IMR-90 (cell line): ENCODE measurements at regions not wholly inside any gene's neighbourhood (a gene's known extent, or its start where the extent isn't known, plus 50 kb on each side); places are given as distances from the start of the nearest gene placed in this dataset.

Source experiments
- ATAC-seq: fragments of 200-7000 bp; cut with Tn5 transposase; 2 replicates; pipeline ENCODE4 v1.9.1; 2020; ENCODE audit warnings: low read depth, mild to moderate bottlenecking, moderate library complexity
- BruUV-seq: library from RNA; stranded (reverse); fragments of 400-500 nt; replicated peaks from 2 replicates; lab custom pipeline; 2021; lab: Mats Ljungman, UMichigan
- CTCF ChIA-PET: fragments of 300-600 bp; formaldehyde crosslinking; extraction: SDS; loops from one replicate; lab custom pipeline; 2021; ENCODE audit warnings: antibody characterized with exemption; lab: Yijun Ruan, JAX
- POLR2A ChIA-PET: fragments of 300-600 bp; sonication (Branson Sonifier 250); formaldehyde crosslinking; loops from one replicate; lab custom pipeline; 2022; ENCODE audit warnings: antibody characterized with exemption; ENCODE audit not compliant: unreplicated experiment; lab: Charles Lee
- DNase-seq: peaks from one replicate; pipeline ENCODE4 v3.0.0; 2013
- H2AFZ ChIP-seq: replicated peaks from 2 replicates; pipeline ENCODE3; 2013; ENCODE audit warnings: low read length, mild to moderate bottlenecking; ENCODE audit not compliant: poor library complexity
- H2AK5ac ChIP-seq: 2 replicates; pipeline ENCODE4 v1.6.1; 2013; ENCODE audit warnings: low read depth, low read length, inconsistent platforms
- H2AK9ac ChIP-seq: replicated peaks from 2 replicates; pipeline ENCODE3; 2013; ENCODE audit warnings: mild to moderate bottlenecking, low read depth, low read length, moderate library complexity; ENCODE audit not compliant: poor library complexity
- H2BK120ac ChIP-seq: 2 replicates; pipeline ENCODE4 v1.6.1; 2013; ENCODE audit warnings: low read depth, low read length, inconsistent platforms
- H2BK15ac ChIP-seq: 3 replicates; pipeline ENCODE4 v1.6.1; 2013; ENCODE audit warnings: low read depth, low read length, inconsistent platforms
- H2BK20ac ChIP-seq: 2 replicates; pipeline ENCODE4 v1.6.1; 2013; ENCODE audit warnings: low read depth, mild to moderate bottlenecking, inconsistent platforms, low read length, moderate library complexity
- H2BK5ac ChIP-seq: 2 replicates; pipeline ENCODE4 v1.6.1; 2013; ENCODE audit warnings: mild to moderate bottlenecking, low read depth, low read length, inconsistent platforms; ENCODE audit not compliant: poor library complexity, severe bottlenecking
- H3K14ac ChIP-seq: replicated peaks from 2 replicates; pipeline ENCODE4 v1.6.1; 2013; ENCODE audit warnings: low read depth, low read length, inconsistent platforms
- H3K18ac ChIP-seq: 2 replicates; pipeline ENCODE4 v1.6.1; 2013; ENCODE audit warnings: low read depth, low read length, control low read depth
- H3K23ac ChIP-seq: 2 replicates; pipeline ENCODE4 v1.6.1; 2013; ENCODE audit warnings: low read depth, low read length, inconsistent platforms
- H3K27ac ChIP-seq: 2 replicates; pipeline ENCODE4 v1.5.1; 2013; ENCODE audit warnings: mild to moderate bottlenecking, control low read depth, low read length; ENCODE audit not compliant: insufficient read depth
- H3K27me3 ChIP-seq: 2 replicates; pipeline ENCODE4 v1.6.1; 2013; ENCODE audit warnings: low read length; ENCODE audit not compliant: control insufficient read depth, insufficient read depth
- H3K36me3 ChIP-seq: 2 replicates; pipeline ENCODE4 v1.6.1; 2013; ENCODE audit warnings: low read length, mixed read lengths; ENCODE audit not compliant: control insufficient read depth, insufficient read depth
- H3K4ac ChIP-seq: 2 replicates; pipeline ENCODE4 v1.6.1; 2013; ENCODE audit warnings: low read depth, low read length, inconsistent platforms
- H3K4me1 ChIP-seq: 2 replicates; pipeline ENCODE4 v1.6.1; 2013; ENCODE audit warnings: low read length, mixed read lengths; ENCODE audit not compliant: control insufficient read depth, insufficient read depth
- H3K4me2 ChIP-seq: 2 replicates; pipeline ENCODE4 v1.6.1; 2013; ENCODE audit warnings: low read depth, mild to moderate bottlenecking, control low read depth, low read length, moderate library complexity
- H3K4me3 ChIP-seq: 2 replicates; pipeline ENCODE4 v1.5.1; 2013; ENCODE audit warnings: low read depth, mild to moderate bottlenecking, control low read depth, low read length, moderate library complexity; ENCODE audit not compliant: insufficient read depth
- H3K56ac ChIP-seq: 2 replicates; pipeline ENCODE4 v1.6.1; 2013; ENCODE audit warnings: low read length, inconsistent platforms; ENCODE audit not compliant: insufficient read depth; ENCODE audit errors: extremely low read depth
- H3K79me1 ChIP-seq, 2 experiments: 2 replicates each; pipeline ENCODE4 v1.6.1; 2013; ENCODE audit warnings: low read length in 2 of 2, inconsistent platforms in 1 of 2, low read depth in 1 of 2
- H3K9ac ChIP-seq: 2 replicates; pipeline ENCODE4 v1.6.1; 2013; ENCODE audit warnings: low read depth, low read length, control low read depth
- H3K9me1 ChIP-seq: 2 replicates; pipeline ENCODE4 v1.6.1; 2013; ENCODE audit warnings: low read length, inconsistent platforms; ENCODE audit not compliant: insufficient read depth
- H3K9me3 ChIP-seq: 2 replicates; pipeline ENCODE4 v1.6.1; 2013; ENCODE audit warnings: low read length; ENCODE audit not compliant: control insufficient read depth, insufficient read depth
- H4K20me1 ChIP-seq: 2 replicates; pipeline ENCODE4 v1.6.1; 2013; ENCODE audit warnings: low read length, inconsistent platforms; ENCODE audit not compliant: insufficient read depth
- H4K5ac ChIP-seq: 2 replicates; pipeline ENCODE4 v1.6.1; 2013; ENCODE audit warnings: mild to moderate bottlenecking, low read depth, low read length, control low read depth
- H4K8ac ChIP-seq, 2 experiments: 2 replicates each; pipeline ENCODE4 v1.6.1; 2013; ENCODE audit warnings: low read depth in 2 of 2, low read length in 2 of 2, control low read depth in 1 of 2, inconsistent platforms in 1 of 2
- H4K91ac ChIP-seq: 2 replicates; pipeline ENCODE4 v1.6.1; 2013; ENCODE audit warnings: low read depth, low read length, inconsistent platforms; ENCODE audit not compliant: insufficient read depth
- BHLHE40 ChIP-seq: fragments of 150-350 bp; IDR thresholded peaks from 2 replicates; pipeline ENCODE4 v1.6.1; 2016; ENCODE audit warnings: mild to moderate bottlenecking, low read depth, low read length
- CEBPB ChIP-seq: IDR thresholded peaks from 2 replicates; pipeline ENCODE4 v1.6.1; 2012; ENCODE audit warnings: low read depth, low read length, improper control_type of control experiment
- CHD1 ChIP-seq: IDR thresholded peaks from 2 replicates; pipeline ENCODE4 v1.6.1; 2012; ENCODE audit warnings: low read depth, low read length, improper control_type of control experiment
- FOS ChIP-seq: fragments of 150-350 bp; IDR thresholded peaks from 2 replicates; pipeline ENCODE4 v1.6.1; 2016; ENCODE audit warnings: low read depth, low read length
- MAFK ChIP-seq: IDR thresholded peaks from 2 replicates; pipeline ENCODE4 v1.6.1; 2012; ENCODE audit warnings: low read depth, low read length, improper control_type of control experiment
- MAZ ChIP-seq: IDR thresholded peaks from 2 replicates; pipeline ENCODE4 v1.6.1; 2012; ENCODE audit warnings: low read depth, mild to moderate bottlenecking, low read length, improper control_type of control experiment, moderate library complexity, borderline replicate concordance
- MXI1 ChIP-seq: IDR thresholded peaks from 2 replicates; pipeline ENCODE4 v1.6.1; 2012; ENCODE audit warnings: low read depth, mild to moderate bottlenecking, low read length, moderate library complexity, borderline replicate concordance
- RAD21 ChIP-seq: IDR thresholded peaks from 2 replicates; pipeline ENCODE4 v1.6.1; 2012; ENCODE audit warnings: low read length, improper control_type of control experiment
- RFX5 ChIP-seq: IDR thresholded peaks from 2 replicates; pipeline ENCODE4 v1.8.0; 2012; ENCODE audit warnings: low read depth, mild to moderate bottlenecking, low read length, moderate library complexity
- SMC3 ChIP-seq: fragments of 150-350 bp; IDR thresholded peaks from 2 replicates; pipeline ENCODE4 v1.6.1; 2016; ENCODE audit warnings: low read depth, mild to moderate bottlenecking, antibody characterized with exemption, low read length, moderate library complexity
- USF2 ChIP-seq: fragments of 150-350 bp; IDR thresholded peaks from 2 replicates; pipeline ENCODE4 v1.6.1; 2017; ENCODE audit warnings: mild to moderate bottlenecking, antibody characterized with exemption, low read length, low read depth
- WGBS, 2 experiments: methylation state at CpG; one replicate each; pipeline versions ENCODE4 v1.1.5 to v1.1.7; 2013; ENCODE audit warnings: missing lambda C conversion rate in 2 of 2; ENCODE audit not compliant: insufficient read length in 1 of 2; ENCODE audit errors: extremely low coverage in 2 of 2; 5-methylcytosine and 5-hydroxymethylcytosine counted together
- dilution Hi-C: fragments of 300-500 bp; cut with HindIII; formaldehyde crosslinking; loops from one replicate; pipeline ENCODE4 v1.14.3; 2018; ENCODE audit warnings: low sequenced_read_pairs; ENCODE audit not compliant: unreplicated experiment
- in situ Hi-C: fragments of 300-500 bp; cut with MboI; formaldehyde crosslinking; loops from 3 replicates; pipeline ENCODE4 v1.14.3; 2019; ENCODE audit warnings: low sequenced_read_pairs, inconsistent platforms, mixed read lengths
- intact Hi-C: fragments of 100-400 bp; cut with micrococcal nuclease; formaldehyde crosslinking; loops from 2 replicates; pipeline ENCODE4 v1.10.0; 2022

DNA sequence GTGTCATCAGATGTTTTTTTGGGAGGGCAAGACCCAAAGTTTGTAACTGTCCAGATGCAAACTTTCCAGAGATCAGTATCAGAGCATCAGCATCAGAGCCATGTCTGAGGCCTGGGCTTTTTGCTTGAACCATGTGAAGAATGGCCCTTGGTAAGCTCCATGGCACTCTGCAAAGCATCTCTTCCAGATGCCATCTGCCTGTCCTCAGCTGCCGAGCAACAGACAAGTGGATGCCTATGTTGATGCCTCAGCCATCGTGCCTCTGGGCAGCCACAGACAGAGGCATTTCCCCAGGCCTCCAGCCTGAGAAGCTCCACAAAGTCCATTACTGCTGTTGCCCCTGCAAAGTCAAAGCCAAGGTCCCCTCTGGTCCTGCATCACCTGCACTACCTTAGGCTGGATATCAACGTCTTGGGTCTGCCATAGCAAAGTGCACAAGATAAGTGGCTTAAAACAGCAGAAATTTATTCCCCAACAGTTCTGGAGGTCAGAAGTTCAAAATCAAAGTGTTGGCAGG, 670.2 kb upstream of the MKI67 start (continued):
- TF ChIP-seq USF2 = no peak
- TF ChIP-seq RAD21 = no peak

DNA sequence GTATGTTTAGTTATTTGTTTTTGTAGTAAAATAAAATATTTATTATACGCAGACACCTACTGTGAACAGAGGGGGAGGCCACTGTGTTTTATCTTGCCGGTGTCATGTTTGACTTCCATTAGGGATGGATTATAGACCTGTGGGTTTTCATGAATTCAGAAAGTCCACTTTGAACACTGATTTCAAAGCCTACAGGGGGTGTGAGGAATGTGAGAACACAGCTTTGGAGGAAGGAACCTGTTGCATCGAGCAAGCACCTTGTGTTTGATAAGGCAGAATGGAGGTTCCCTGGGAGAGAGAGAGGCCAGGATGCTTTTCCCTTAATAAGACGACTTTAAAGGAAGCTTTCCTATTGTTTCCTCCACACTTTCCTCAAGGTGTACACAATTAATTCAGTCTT, 665.0 kb upstream of the MGMT start:
- CTCF ChIA-PET = no interaction called here

More for the DNA sequence above, 665.0 kb upstream of the MGMT start:
- Histone ChIP-seq H3K79me1 (no peaks in the 10 kb centered on the region), H4K5ac (no peak overlapping the region), H3K27ac (no peak overlapping the region), H2BK20ac (no peak overlapping the region), H3K18ac (no peak overlapping the region), H3K9me1 (no peaks in the 10 kb centered on the region), H3K9ac (no peak overlapping the region), H2BK15ac (no peak overlapping the region), H2BK120ac (no peak overlapping the region), H2BK5ac (no peak overlapping the region), H3K4me1 (no peaks in the 10 kb centered on the region), H3K56ac (no peak overlapping the region), H3K27me3 (no peaks in the 10 kb centered on the region), H3K4me3 (no peak overlapping the region), H4K20me1 (no peaks in the 10 kb centered on the region), H3K14ac (no peak overlapping the region), H2AK5ac (no peak overlapping the region), H3K36me3 (no peaks in the 10 kb centered on the region), H3K4ac (no peak overlapping the region), H4K91ac (no peak overlapping the region), H2AK9ac (no peak overlapping the region), H2AFZ (no peak overlapping the region), H3K23ac (no peak overlapping the region), H3K9me3 (peaks cover 42% of the 10 kb centered on the region), H3K4me2 (no peak overlapping the region), H4K8ac (no peak overlapping the region)
- in situ Hi-C loops = no loop called here
- no CpG with 5 or more reads among the region's 4 CpGs for WGBS, 2 experiments
- dilution Hi-C loops = no loop called here
- BruUV-seq = no TSS peak
- intact Hi-C loops = no loop called here
- ATAC-seq (no peak), DNase-seq (no peak)
- POLR2A ChIA-PET = no interaction called here
- no peak for TF ChIP-seq USF2
- no peak for TF ChIP-seq CHD1
- TF ChIP-seq RFX5 = no peak
- TF ChIP-seq MAFK = no peak
- TF ChIP-seq MAZ = no peak
- no peak for TF ChIP-seq RAD21
- TF ChIP-seq FOS = no peak
- TF ChIP-seq SMC3 = no peak
- no peak for TF ChIP-seq CEBPB
- no peak for TF ChIP-seq BHLHE40
- TF ChIP-seq MXI1 = no peak
